Neural cell (in vitro differentiated cells): ENCODE measurements at regions not wholly inside any gene's neighbourhood (a gene's known extent, or its start where the extent isn't known, plus 50 kb on each side); places are given as distances from the start of the nearest gene placed in this dataset.

Experiments used
- H2AFZ ChIP-seq: fragments of 200-600, 300-800 bp; sonication (generic), shearing (Covaris generic); 2 replicates; pipeline ENCODE4 v1.6.0; 2014; ENCODE audit warnings: low read depth, mild to moderate bottlenecking, antibody characterized with exemption, low read length, moderate library complexity
- H3F3A ChIP-seq: fragments of 200-600 bp; shearing (Covaris generic); 2 replicates; pipeline ENCODE4 v1.6.1; 2016; ENCODE audit warnings: mild to moderate bottlenecking, moderate library complexity, mixed read lengths, antibody characterized with exemption, low read length; ENCODE audit not compliant: insufficient read depth, poor library complexity, severe bottlenecking
- H3K27ac ChIP-seq: fragments of 200-600, 300-800 bp; sonication (generic), shearing (Covaris generic); 2 replicates; pipeline ENCODE4 v1.5.1; 2014; ENCODE audit warnings: mild to moderate bottlenecking, low read length, moderate library complexity
- H3K27me3 ChIP-seq: fragments of 300-800, 200-600 bp; sonication (generic), shearing (Covaris generic); 2 replicates; pipeline ENCODE4 v1.6.0; 2014; ENCODE audit warnings: mild to moderate bottlenecking, low read depth, low read length, moderate library complexity; ENCODE audit not compliant: insufficient read depth
- H3K36me3 ChIP-seq: fragments of 300-800, 200-600 bp; sonication (generic), shearing (Covaris generic); 2 replicates; pipeline ENCODE4 v1.5.1; 2014; ENCODE audit warnings: mild to moderate bottlenecking, antibody characterized with exemption, low read length, moderate library complexity; ENCODE audit not compliant: insufficient read depth
- H3K4me2 ChIP-seq: fragments of 300-800, 200-600 bp; sonication (generic), shearing (Covaris generic); 2 replicates; pipeline ENCODE4 v1.6.0; 2014; ENCODE audit warnings: mild to moderate bottlenecking, low read length
- H3K4me3 ChIP-seq: fragments of 300-800, 200-600 bp; sonication (generic), shearing (Covaris generic); 2 replicates; pipeline ENCODE4 v1.5.1; 2014; ENCODE audit warnings: mild to moderate bottlenecking, low read length, moderate library complexity
- H3K79me2 ChIP-seq: fragments of 200-600 bp; shearing (Covaris generic); replicated peaks from 2 replicates; pipeline ENCODE4 v1.6.0; 2014; ENCODE audit warnings: mild to moderate bottlenecking, low read length, moderate library complexity; ENCODE audit not compliant: insufficient read depth
- H3K9ac ChIP-seq: fragments of 300-800, 200-600 bp; sonication (generic), shearing (Covaris generic); 2 replicates; pipeline ENCODE4 v1.6.1; 2016; ENCODE audit warnings: mild to moderate bottlenecking, low read length, mixed read lengths
- H3K9me2 ChIP-seq: fragments of 200-600 bp; shearing (Covaris generic); 2 replicates; pipeline ENCODE4 v1.6.1; 2016; ENCODE audit warnings: mild to moderate bottlenecking, low read length, mixed read lengths; ENCODE audit not compliant: insufficient read depth
- H3K9me3 ChIP-seq: fragments of 200-600, 300-800 bp; sonication (generic), shearing (Covaris generic); 2 replicates; pipeline ENCODE4 v1.6.1; 2016; ENCODE audit warnings: mild to moderate bottlenecking, mixed run types, low read length, moderate library complexity, mixed read lengths
- H4K20me1 ChIP-seq: fragments of 200-600 bp; shearing (Covaris generic); 2 replicates; pipeline ENCODE4 v1.6.1; 2016; ENCODE audit warnings: mild to moderate bottlenecking, mixed run types; ENCODE audit not compliant: insufficient read depth
- EP300 ChIP-seq: fragments of 450-650 bp; conservative IDR thresholded peaks from 2 replicates; pipeline ENCODE4 v1.6.1; 2014; ENCODE audit warnings: antibody characterized with exemption, mild to moderate bottlenecking, moderate library complexity; ENCODE audit not compliant: poor library complexity, severe bottlenecking
- EZH2 ChIP-seq: fragments of 200-600, 300-800 bp; shearing (Covaris generic), sonication (generic); IDR thresholded peaks from 2 replicates; pipeline ENCODE4 v1.6.1; 2014; ENCODE audit warnings: antibody characterized with exemption, low read length, borderline replicate concordance, mild to moderate bottlenecking; ENCODE audit not compliant: insufficient read depth, poor library complexity, severe bottlenecking
- MXI1 ChIP-seq: fragments of 450-650 bp; conservative IDR thresholded peaks from 2 replicates; pipeline ENCODE4 v1.6.1; 2014; ENCODE audit warnings: antibody characterized with exemption, mild to moderate bottlenecking; ENCODE audit not compliant: poor library complexity, severe bottlenecking
- POLR2AphosphoS5 ChIP-seq: IDR thresholded peaks from 2 replicates; pipeline ENCODE4 v1.6.1; 2012
- RAD21 ChIP-seq: fragments of 450-650 bp; conservative IDR thresholded peaks from 2 replicates; pipeline ENCODE4 v1.6.1; 2014; ENCODE audit warnings: antibody characterized with exemption, mild to moderate bottlenecking, moderate library complexity
- SMC3 ChIP-seq: fragments of 450-650 bp; conservative IDR thresholded peaks from 2 replicates; pipeline ENCODE4 v1.6.1; 2014; ENCODE audit warnings: antibody characterized with exemption, mild to moderate bottlenecking, moderate library complexity; ENCODE audit not compliant: poor library complexity
- TAF1 ChIP-seq: IDR thresholded peaks from 2 replicates; pipeline ENCODE4 v1.6.1; 2012; ENCODE audit warnings: low read depth
- TF ChIP-seq, protein P1 (sequence below): IDR thresholded peaks from 2 replicates; pipeline ENCODE4 v1.6.1; 2012; ENCODE audit warnings: borderline replicate concordance
- TF ChIP-seq, protein P2 (sequence below): fragments of 450-650 bp; IDR thresholded peaks from 2 replicates; pipeline ENCODE4 v1.5.1; 2014; ENCODE audit warnings: antibody characterized with exemption, mild to moderate bottlenecking, moderate library complexity; ENCODE audit not compliant: poor library complexity, severe bottlenecking

DNA sequence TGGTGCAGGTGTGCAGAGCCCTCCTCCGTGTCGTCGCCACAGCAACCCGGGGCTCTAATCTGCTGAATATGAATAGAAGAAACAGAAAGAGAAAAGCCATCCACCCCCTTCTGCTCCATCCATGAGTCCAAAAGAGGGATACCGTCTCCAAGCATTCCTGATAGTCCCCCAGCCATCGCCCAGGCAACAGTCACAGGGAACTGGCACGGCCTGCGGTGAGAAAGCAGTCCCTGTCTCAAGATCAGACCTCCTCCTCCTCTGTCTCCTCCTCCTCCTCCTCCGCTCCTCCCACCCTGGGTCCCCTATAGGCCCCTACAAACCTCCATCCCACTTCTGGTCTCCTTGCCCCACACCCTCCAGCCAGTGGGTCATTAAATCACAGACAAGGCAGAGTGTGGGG lies 308.1 kb upstream of the MPDZ start:
- Histone ChIP-seq H4K20me1 (no peaks in the 10 kb centered on the region), H3K27me3 (no peaks in the 10 kb centered on the region), H3K36me3 (no peaks in the 10 kb centered on the region), H3K9me2 (no peaks in the 10 kb centered on the region), H3K9ac (no peak overlapping the region), H3K4me2 (no peak overlapping the region), H3F3A (no peaks in the 10 kb centered on the region), H3K27ac (no peak overlapping the region), H3K79me2 (no peaks in the 10 kb centered on the region), H3K4me3 (no peak overlapping the region), H3K9me3 (no peaks in the 10 kb centered on the region), H2AFZ (no peak overlapping the region)
- TF ChIP-seq SMC3 (no peak), EP300 (no peak), EZH2 (no peak), MXI1 (no peak), POLR2AphosphoS5 (no peak), RAD21 (no peak), TAF1 (no peak)
- TF ChIP-seq, protein P1, sequence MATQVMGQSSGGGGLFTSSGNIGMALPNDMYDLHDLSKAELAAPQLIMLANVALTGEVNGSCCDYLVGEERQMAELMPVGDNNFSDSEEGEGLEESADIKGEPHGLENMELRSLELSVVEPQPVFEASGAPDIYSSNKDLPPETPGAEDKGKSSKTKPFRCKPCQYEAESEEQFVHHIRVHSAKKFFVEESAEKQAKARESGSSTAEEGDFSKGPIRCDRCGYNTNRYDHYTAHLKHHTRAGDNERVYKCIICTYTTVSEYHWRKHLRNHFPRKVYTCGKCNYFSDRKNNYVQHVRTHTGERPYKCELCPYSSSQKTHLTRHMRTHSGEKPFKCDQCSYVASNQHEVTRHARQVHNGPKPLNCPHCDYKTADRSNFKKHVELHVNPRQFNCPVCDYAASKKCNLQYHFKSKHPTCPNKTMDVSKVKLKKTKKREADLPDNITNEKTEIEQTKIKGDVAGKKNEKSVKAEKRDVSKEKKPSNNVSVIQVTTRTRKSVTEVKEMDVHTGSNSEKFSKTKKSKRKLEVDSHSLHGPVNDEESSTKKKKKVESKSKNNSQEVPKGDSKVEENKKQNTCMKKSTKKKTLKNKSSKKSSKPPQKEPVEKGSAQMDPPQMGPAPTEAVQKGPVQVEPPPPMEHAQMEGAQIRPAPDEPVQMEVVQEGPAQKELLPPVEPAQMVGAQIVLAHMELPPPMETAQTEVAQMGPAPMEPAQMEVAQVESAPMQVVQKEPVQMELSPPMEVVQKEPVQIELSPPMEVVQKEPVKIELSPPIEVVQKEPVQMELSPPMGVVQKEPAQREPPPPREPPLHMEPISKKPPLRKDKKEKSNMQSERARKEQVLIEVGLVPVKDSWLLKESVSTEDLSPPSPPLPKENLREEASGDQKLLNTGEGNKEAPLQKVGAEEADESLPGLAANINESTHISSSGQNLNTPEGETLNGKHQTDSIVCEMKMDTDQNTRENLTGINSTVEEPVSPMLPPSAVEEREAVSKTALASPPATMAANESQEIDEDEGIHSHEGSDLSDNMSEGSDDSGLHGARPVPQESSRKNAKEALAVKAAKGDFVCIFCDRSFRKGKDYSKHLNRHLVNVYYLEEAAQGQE, result no peak
- TF ChIP-seq, protein P2, sequence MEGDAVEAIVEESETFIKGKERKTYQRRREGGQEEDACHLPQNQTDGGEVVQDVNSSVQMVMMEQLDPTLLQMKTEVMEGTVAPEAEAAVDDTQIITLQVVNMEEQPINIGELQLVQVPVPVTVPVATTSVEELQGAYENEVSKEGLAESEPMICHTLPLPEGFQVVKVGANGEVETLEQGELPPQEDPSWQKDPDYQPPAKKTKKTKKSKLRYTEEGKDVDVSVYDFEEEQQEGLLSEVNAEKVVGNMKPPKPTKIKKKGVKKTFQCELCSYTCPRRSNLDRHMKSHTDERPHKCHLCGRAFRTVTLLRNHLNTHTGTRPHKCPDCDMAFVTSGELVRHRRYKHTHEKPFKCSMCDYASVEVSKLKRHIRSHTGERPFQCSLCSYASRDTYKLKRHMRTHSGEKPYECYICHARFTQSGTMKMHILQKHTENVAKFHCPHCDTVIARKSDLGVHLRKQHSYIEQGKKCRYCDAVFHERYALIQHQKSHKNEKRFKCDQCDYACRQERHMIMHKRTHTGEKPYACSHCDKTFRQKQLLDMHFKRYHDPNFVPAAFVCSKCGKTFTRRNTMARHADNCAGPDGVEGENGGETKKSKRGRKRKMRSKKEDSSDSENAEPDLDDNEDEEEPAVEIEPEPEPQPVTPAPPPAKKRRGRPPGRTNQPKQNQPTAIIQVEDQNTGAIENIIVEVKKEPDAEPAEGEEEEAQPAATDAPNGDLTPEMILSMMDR, result no peak

DNA sequence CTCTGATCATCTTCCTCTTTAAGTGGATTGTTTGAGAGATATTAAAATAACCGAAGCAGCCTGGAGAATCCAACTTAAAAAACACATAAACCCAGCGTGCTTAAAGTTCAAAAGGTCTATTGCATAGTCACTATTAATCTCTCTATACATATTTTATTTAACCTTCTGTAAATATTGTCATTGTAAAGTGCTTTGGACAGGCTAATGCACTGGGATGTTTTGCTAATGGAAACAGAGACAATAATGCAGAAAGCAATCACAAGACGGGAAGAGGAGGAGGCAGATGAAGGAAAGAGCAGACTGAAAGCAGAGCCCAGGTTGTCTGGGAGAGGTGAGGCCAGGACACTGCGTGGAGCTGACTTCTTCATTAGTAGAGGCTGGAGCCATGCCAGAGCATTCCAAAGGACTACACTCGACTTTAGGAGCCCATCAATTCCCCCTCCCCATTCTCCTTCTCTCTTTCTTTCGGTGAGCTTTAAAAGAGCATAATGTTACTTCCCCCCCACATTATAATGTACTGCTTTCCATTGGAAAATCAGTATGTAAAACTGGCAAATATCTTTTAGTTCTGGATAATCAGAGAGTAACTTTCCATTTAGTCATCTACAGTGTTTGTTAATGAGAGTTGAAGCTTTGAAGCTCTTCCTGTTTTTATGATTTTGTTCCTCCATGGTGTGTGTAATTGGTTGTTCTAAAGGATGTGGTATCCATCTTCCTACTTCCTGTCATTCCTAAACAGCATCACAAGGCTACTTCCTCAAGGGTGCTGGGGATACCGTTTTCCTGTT lies 307.3 kb upstream of the MPDZ start:
- Histone ChIP-seq H3K9me3 (no peaks in the 10 kb centered on the region), H3K27ac (no peak overlapping the region), H3K36me3 (no peaks in the 10 kb centered on the region), H3F3A (no peaks in the 10 kb centered on the region), H2AFZ (no peak overlapping the region), H3K4me3 (no peak overlapping the region), H3K4me2 (no peak overlapping the region), H3K9ac (no peak overlapping the region), H4K20me1 (no peaks in the 10 kb centered on the region), H3K27me3 (no peaks in the 10 kb centered on the region), H3K9me2 (no peaks in the 10 kb centered on the region), H3K79me2 (no peaks in the 10 kb centered on the region)
- TF ChIP-seq, protein P2, result no peak
- TF ChIP-seq, protein P1, result no peak
